ENCODE measurements at regions not wholly inside any gene's neighbourhood (a gene's known extent, or its start where the extent isn't known, plus 50 kb on each side); places are given as distances from the start of the nearest gene placed in this dataset.

- DNase-seq: no peak
- H3K4me1 ChIP-seq (ENCODE audit: low read length): no peaks in the 10 kb centered on the region
- no peaks in the 10 kb centered on the region for H4K20me1 ChIP-seq (ENCODE audit: insufficient read depth, low read depth, low read length)
- no peak overlapping the region for H3K27ac ChIP-seq (ENCODE audit: low read length)
- no peaks in the 10 kb centered on the region; the same call in 1 of the 2 replicates for H3K9me2 ChIP-seq (replicated peaks; ENCODE audit: insufficient read depth, low read length)
- H3K79me2 ChIP-seq (ENCODE audit: low read length): no peaks in the 10 kb centered on the region
- H3K4me3 ChIP-seq (ENCODE audit: low read length): no peak overlapping the region
- no peak overlapping the region for H2AFZ ChIP-seq (ENCODE audit: low read length)
- H3K27me3 ChIP-seq (ENCODE audit: low read length): no peaks in the 10 kb centered on the region
- H3K9ac ChIP-seq (ENCODE audit: low read length): no peak overlapping the region
- H3K4me2 ChIP-seq (ENCODE audit: low read depth, low read length, poor library complexity, severe bottlenecking): no peak overlapping the region
- no peaks in the 10 kb centered on the region for H3K36me3 ChIP-seq (ENCODE audit: insufficient read depth, low read length)
- peaks cover 7% of the 10 kb centered on the region; the same call in 1 of the 2 replicates for H3K9me3 ChIP-seq (ENCODE audit: low read length)
These were observed 1025.8 kb upstream of the LRRN3 start for GRCh38 chr7:110065121-110065520.

- peaks cover 7% of the 10 kb centered on the region; the same call in 1 of the 2 replicates for H3K9me3 ChIP-seq (ENCODE audit: low read length)
- no peak overlapping the region for H3K4me2 ChIP-seq (ENCODE audit: low read depth, low read length, poor library complexity, severe bottlenecking)
- no peaks in the 10 kb centered on the region for H3K79me2 ChIP-seq (ENCODE audit: low read length)
- H3K36me3 ChIP-seq (ENCODE audit: insufficient read depth, low read length): no peaks in the 10 kb centered on the region
- no peak overlapping the region for H3K27ac ChIP-seq (ENCODE audit: low read length)
- no peaks in the 10 kb centered on the region; the same call in 1 of the 2 replicates for H3K9me2 ChIP-seq (replicated peaks; ENCODE audit: insufficient read depth, low read length)
- no peak overlapping the region for H2AFZ ChIP-seq (ENCODE audit: low read length)
- no peaks in the 10 kb centered on the region for H3K4me1 ChIP-seq (ENCODE audit: low read length)
- H3K4me3 ChIP-seq (ENCODE audit: low read length): no peak overlapping the region
- no peaks in the 10 kb centered on the region for H3K27me3 ChIP-seq (ENCODE audit: low read length)
- H4K20me1 ChIP-seq (ENCODE audit: insufficient read depth, low read depth, low read length): no peaks in the 10 kb centered on the region
- DNase-seq: no peak
- no peak overlapping the region for H3K9ac ChIP-seq (ENCODE audit: low read length)
These were observed 1024.1 kb upstream of the LRRN3 start for GRCh38 chr7:110066843-110067242.

- Histone ChIP-seq H3K9me3 (ENCODE audit: low read length) (peaks cover 7% of the 10 kb centered on the region; the same call in 1 of the 2 replicates), H2AFZ (ENCODE audit: low read length) (no peak overlapping the region), H3K9ac (ENCODE audit: low read length) (no peak overlapping the region), H3K4me3 (ENCODE audit: low read length) (no peak overlapping the region), H3K36me3 (ENCODE audit: insufficient read depth, low read length) (no peaks in the 10 kb centered on the region), H4K20me1 (ENCODE audit: insufficient read depth, low read depth, low read length) (no peaks in the 10 kb centered on the region), H3K4me2 (ENCODE audit: low read depth, low read length, poor library complexity, severe bottlenecking) (no peak overlapping the region), H3K79me2 (ENCODE audit: low read length) (no peaks in the 10 kb centered on the region), H3K9me2 (replicated peaks; ENCODE audit: insufficient read depth, low read length) (no peaks in the 10 kb centered on the region; the same call in 1 of the 2 replicates), H3K4me1 (ENCODE audit: low read length) (no peaks in the 10 kb centered on the region), H3K27ac (ENCODE audit: low read length) (no peak overlapping the region), H3K27me3 (ENCODE audit: low read length) (no peaks in the 10 kb centered on the region)
- DNase-seq: no peak
These were observed 1019.7 kb upstream of the LRRN3 start for GRCh38 chr7:110071192-110071591.

- H3K27me3 ChIP-seq (ENCODE audit: low read length): no peaks in the 10 kb centered on the region
- H3K4me3 ChIP-seq (ENCODE audit: low read length): no peak overlapping the region
- H3K79me2 ChIP-seq (ENCODE audit: low read length): no peaks in the 10 kb centered on the region
- no peaks in the 10 kb centered on the region; the same call in 1 of the 2 replicates for H3K9me2 ChIP-seq (replicated peaks; ENCODE audit: insufficient read depth, low read length)
- no peaks in the 10 kb centered on the region for H3K4me1 ChIP-seq (ENCODE audit: low read length)
- H3K4me2 ChIP-seq (ENCODE audit: low read depth, low read length, poor library complexity, severe bottlenecking): no peak overlapping the region
- H3K9ac ChIP-seq (ENCODE audit: low read length): no peak overlapping the region
- H3K27ac ChIP-seq (ENCODE audit: low read length): no peak overlapping the region
- H3K9me3 ChIP-seq (ENCODE audit: low read length): 0 out of 2 replicates have a peak, but pooled peaks cover 2% of the 10 kb centered on the region
- no peaks in the 10 kb centered on the region for H3K36me3 ChIP-seq (ENCODE audit: insufficient read depth, low read length)
- H4K20me1 ChIP-seq (ENCODE audit: insufficient read depth, low read depth, low read length): no peaks in the 10 kb centered on the region
- H2AFZ ChIP-seq (ENCODE audit: low read length): no peak overlapping the region
- no peak for DNase-seq
These were observed 1015.5 kb upstream of the LRRN3 start for GRCh38 chr7:110075450-110075849.

- no peak overlapping the region for H3K4me3 ChIP-seq (ENCODE audit: low read length)
- no peak overlapping the region for H3K9ac ChIP-seq (ENCODE audit: low read length)
- no peaks in the 10 kb centered on the region for H3K27me3 ChIP-seq (ENCODE audit: low read length)
- H2AFZ ChIP-seq (ENCODE audit: low read length): no peak overlapping the region
- H4K20me1 ChIP-seq (ENCODE audit: insufficient read depth, low read depth, low read length): no peaks in the 10 kb centered on the region
- H3K79me2 ChIP-seq (ENCODE audit: low read length): no peaks in the 10 kb centered on the region
- no peaks in the 10 kb centered on the region for H3K36me3 ChIP-seq (ENCODE audit: insufficient read depth, low read length)
- peaks cover 9% of the 10 kb centered on the region for H3K9me3 ChIP-seq (ENCODE audit: low read length)
- no peak overlapping the region for H3K4me2 ChIP-seq (ENCODE audit: low read depth, low read length, poor library complexity, severe bottlenecking)
- no peaks in the 10 kb centered on the region; the same call in 1 of the 2 replicates for H3K9me2 ChIP-seq (replicated peaks; ENCODE audit: insufficient read depth, low read length)
- no peaks in the 10 kb centered on the region for H3K4me1 ChIP-seq (ENCODE audit: low read length)
- no peak overlapping the region for H3K27ac ChIP-seq (ENCODE audit: low read length)
- DNase-seq: no peak
These were observed 1014.7 kb upstream of the LRRN3 start for GRCh38 chr7:110076194-110076593.

GRCh38 chr7:110084181-110084807 is 1006.6 kb upstream of the LRRN3 start:
- no peak for DNase-seq
- Histone ChIP-seq H3K4me3 (ENCODE audit: low read length) (no peak overlapping the region), H3K4me1 (ENCODE audit: low read length) (no peaks in the 10 kb centered on the region), H3K79me2 (ENCODE audit: low read length) (no peaks in the 10 kb centered on the region), H4K20me1 (ENCODE audit: insufficient read depth, low read depth, low read length) (no peaks in the 10 kb centered on the region), H3K27me3 (ENCODE audit: low read length) (no peaks in the 10 kb centered on the region), H3K36me3 (ENCODE audit: insufficient read depth, low read length) (no peaks in the 10 kb centered on the region), H3K9me2 (replicated peaks; ENCODE audit: insufficient read depth, low read length) (no peaks in the 10 kb centered on the region), H3K9ac (ENCODE audit: low read length) (no peak overlapping the region), H3K27ac (ENCODE audit: low read length) (no peak overlapping the region), H2AFZ (ENCODE audit: low read length) (no peak overlapping the region), H3K9me3 (ENCODE audit: low read length) (peaks cover 7% of the 10 kb centered on the region), H3K4me2 (ENCODE audit: low read depth, low read length, poor library complexity, severe bottlenecking) (no peak overlapping the region)

GRCh38 chr7:110090110-110090820 is 1000.7 kb upstream of the LRRN3 start:
- no peaks in the 10 kb centered on the region for H3K36me3 ChIP-seq (ENCODE audit: insufficient read depth, low read length)
- no peak overlapping the region for H3K27ac ChIP-seq (ENCODE audit: low read length)

GRCh38 chr7:110095372-110096052 is 995.4 kb upstream of the LRRN3 start:
- peaks cover 4% of the 10 kb centered on the region; the same call in 1 of the 2 replicates for H3K9me3 ChIP-seq (ENCODE audit: low read length)
- H3K9me2 ChIP-seq (replicated peaks; ENCODE audit: insufficient read depth, low read length): no peaks in the 10 kb centered on the region
- H4K20me1 ChIP-seq (ENCODE audit: insufficient read depth, low read depth, low read length): no peaks in the 10 kb centered on the region
- no peaks in the 10 kb centered on the region for H3K4me1 ChIP-seq (ENCODE audit: low read length)
- no peaks in the 10 kb centered on the region for H3K36me3 ChIP-seq (ENCODE audit: insufficient read depth, low read length)
- H3K4me2 ChIP-seq (ENCODE audit: low read depth, low read length, poor library complexity, severe bottlenecking): no peak overlapping the region
- H2AFZ ChIP-seq (ENCODE audit: low read length): no peak overlapping the region
- H3K9ac ChIP-seq (ENCODE audit: low read length): no peak overlapping the region
- H3K27ac ChIP-seq (ENCODE audit: low read length): no peak overlapping the region
- no peaks in the 10 kb centered on the region for H3K27me3 ChIP-seq (ENCODE audit: low read length)
- DNase-seq: no peak
- no peaks in the 10 kb centered on the region for H3K79me2 ChIP-seq (ENCODE audit: low read length)
- no peak overlapping the region for H3K4me3 ChIP-seq (ENCODE audit: low read length)

More at GRCh38 chr7:110090110-110090820, 1000.7 kb upstream of the LRRN3 start:
- no peaks in the 10 kb centered on the region for H3K79me2 ChIP-seq (ENCODE audit: low read length)
- no peaks in the 10 kb centered on the region for H4K20me1 ChIP-seq (ENCODE audit: insufficient read depth, low read depth, low read length)
- no peak overlapping the region for H3K9ac ChIP-seq (ENCODE audit: low read length)
- no peaks in the 10 kb centered on the region for H3K4me1 ChIP-seq (ENCODE audit: low read length)
- peak; percentile 58 for DNase-seq
- H3K4me2 ChIP-seq (ENCODE audit: low read depth, low read length, poor library complexity, severe bottlenecking): no peak overlapping the region
- H2AFZ ChIP-seq (ENCODE audit: low read length): no peak overlapping the region
- no peak overlapping the region for H3K4me3 ChIP-seq (ENCODE audit: low read length)
- no peaks in the 10 kb centered on the region for H3K9me3 ChIP-seq (ENCODE audit: low read length)
- H3K9me2 ChIP-seq (replicated peaks; ENCODE audit: insufficient read depth, low read length): no peaks in the 10 kb centered on the region
- H3K27me3 ChIP-seq (ENCODE audit: low read length): no peaks in the 10 kb centered on the region

Measured in Karpas-422 (cell line).